ENCODE measurements at regions not wholly inside any gene's neighbourhood (a gene's known extent, or its start where the extent isn't known, plus 50 kb on each side); places are given as distances from the start of the nearest gene placed in this dataset.

DNA sequence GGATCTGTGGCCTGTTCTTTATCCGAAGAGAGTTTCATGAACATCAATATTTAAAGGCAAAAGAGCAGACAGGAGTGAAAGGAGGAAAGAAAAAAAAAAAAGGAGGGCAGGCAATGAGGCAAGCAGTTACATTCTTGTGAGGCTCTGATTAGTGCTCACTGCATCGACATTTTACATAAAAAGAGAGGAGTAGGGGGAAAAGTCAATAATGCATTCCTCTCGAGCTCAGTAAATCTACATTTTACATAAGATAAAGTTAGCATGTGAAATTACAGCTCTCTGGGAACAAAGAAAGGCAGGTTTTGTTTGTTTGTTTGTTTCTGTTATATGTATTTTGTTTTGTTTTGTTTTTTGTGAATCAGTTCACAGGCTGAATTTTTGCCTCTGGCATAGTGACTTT lies 187.1 kb upstream of the ARL4C start:
- TF ChIP-seq, protein P1, sequence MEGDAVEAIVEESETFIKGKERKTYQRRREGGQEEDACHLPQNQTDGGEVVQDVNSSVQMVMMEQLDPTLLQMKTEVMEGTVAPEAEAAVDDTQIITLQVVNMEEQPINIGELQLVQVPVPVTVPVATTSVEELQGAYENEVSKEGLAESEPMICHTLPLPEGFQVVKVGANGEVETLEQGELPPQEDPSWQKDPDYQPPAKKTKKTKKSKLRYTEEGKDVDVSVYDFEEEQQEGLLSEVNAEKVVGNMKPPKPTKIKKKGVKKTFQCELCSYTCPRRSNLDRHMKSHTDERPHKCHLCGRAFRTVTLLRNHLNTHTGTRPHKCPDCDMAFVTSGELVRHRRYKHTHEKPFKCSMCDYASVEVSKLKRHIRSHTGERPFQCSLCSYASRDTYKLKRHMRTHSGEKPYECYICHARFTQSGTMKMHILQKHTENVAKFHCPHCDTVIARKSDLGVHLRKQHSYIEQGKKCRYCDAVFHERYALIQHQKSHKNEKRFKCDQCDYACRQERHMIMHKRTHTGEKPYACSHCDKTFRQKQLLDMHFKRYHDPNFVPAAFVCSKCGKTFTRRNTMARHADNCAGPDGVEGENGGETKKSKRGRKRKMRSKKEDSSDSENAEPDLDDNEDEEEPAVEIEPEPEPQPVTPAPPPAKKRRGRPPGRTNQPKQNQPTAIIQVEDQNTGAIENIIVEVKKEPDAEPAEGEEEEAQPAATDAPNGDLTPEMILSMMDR (IDR thresholded peaks at IDR 0.05), result no peak
- no peak for TF ChIP-seq POLR2A (IDR thresholded peaks at IDR 0.05)
